B cell (primary cell): ENCODE measurements at regions not wholly inside any gene's neighbourhood (a gene's known extent, or its start where the extent isn't known, plus 50 kb on each side); places are given as distances from the start of the nearest gene placed in this dataset.

ENCODE experiments used
- ATAC-seq: fragments of 200-7000 bp; cut with Tn5 transposase; one replicate; pipeline ENCODE4 v1.10.0; 2021; ENCODE audit warnings: low read depth, mild to moderate bottlenecking, moderate number of reproducible peaks, moderate library complexity
- CTCF ChIA-PET: fragments of 350-600 bp; sonication (Branson Sonifier 250); formaldehyde crosslinking; loops from one replicate; lab custom pipeline; 2021; ENCODE audit warnings: antibody characterized with exemption, inconsistent platforms; lab: Charles Lee
- POLR2A ChIA-PET: fragments of 350-600 bp; sonication (Branson Sonifier 250); formaldehyde crosslinking; loops from one replicate; lab custom pipeline; 2021; ENCODE audit warnings: antibody characterized with exemption; lab: Charles Lee
- DNase-seq: peaks from one replicate; pipeline ENCODE4 v3.0.0; 2013
- H2AFZ ChIP-seq: 2 replicates; pipeline ENCODE4 v1.6.1; 2012; ENCODE audit warnings: mild to moderate bottlenecking, low read depth, low read length; ENCODE audit not compliant: insufficient read depth, poor library complexity, severe bottlenecking
- H3K27ac ChIP-seq, 2 donors: 1 replicate in 1 of 2; 2 replicates in 1 of 2; pipeline ENCODE4 v1.5.1; 2012 to 2013; ENCODE audit warnings: low read length in 2 of 2, mild to moderate bottlenecking in 2 of 2, moderate library complexity in 1 of 2
- H3K27me3 ChIP-seq, 4 experiments: fragments of 200-600 bp in 1 of 4; sonication (generic) in 1 of 4; replicated peaks in 1 of 4; 1 replicate in 2 of 4; 2 replicates in 2 of 4; pipeline versions ENCODE4 v1.6.1 to v1.7.0; 2013 to 2016; ENCODE audit warnings: low read length in 3 of 4, mild to moderate bottlenecking in 2 of 4, mixed read lengths in 1 of 4, moderate library complexity in 1 of 4; ENCODE audit not compliant: insufficient read depth in 4 of 4, control insufficient read depth in 3 of 4; ENCODE audit errors: control extremely low read depth in 1 of 4
- H3K36me3 ChIP-seq, 2 experiments: replicated peaks in 1 of 2; 1 replicate in 1 of 2; 2 replicates in 1 of 2; pipeline versions ENCODE4 v1.6.1 to v1.7.1; 2013; ENCODE audit warnings: low read length in 1 of 2; ENCODE audit not compliant: insufficient read depth in 2 of 2, control insufficient read depth in 1 of 2; ENCODE audit errors: control extremely low read depth in 1 of 2, extremely low read depth in 1 of 2
- H3K4me1 ChIP-seq, 2 donors: fragments of 200-600 bp in 1 of 2; sonication (generic) in 1 of 2; 1 replicate in 1 of 2; 2 replicates in 1 of 2; pipeline versions ENCODE4 v1.5.1 to v1.6.1; 2013 to 2017; ENCODE audit warnings: low read length in 2 of 2; ENCODE audit not compliant: control insufficient read depth in 2 of 2, insufficient read depth in 2 of 2
- H3K4me2 ChIP-seq: replicated peaks from 2 replicates; pipeline ENCODE3; 2012; ENCODE audit warnings: mild to moderate bottlenecking, low read depth, low read length; ENCODE audit not compliant: poor library complexity, severe bottlenecking
- H3K4me3 ChIP-seq, 5 experiments: fragments of 200-600 bp in 1 of 5; sonication (generic) in 1 of 5; 1 replicate in 3 of 5; 2 replicates in 2 of 5; pipeline versions ENCODE4 v1.5.1 to v1.7.0; 2011 to 2016; ENCODE audit warnings: low read length in 4 of 5, mild to moderate bottlenecking in 4 of 5, low read depth in 2 of 5, control low read depth in 1 of 5, moderate library complexity in 1 of 5; ENCODE audit not compliant: insufficient read depth in 1 of 5; ENCODE audit errors: control extremely low read depth in 1 of 5, extremely low read depth in 1 of 5
- H3K79me2 ChIP-seq: fragments of 200-600 bp; sonication (generic); one replicate; pipeline ENCODE4 v1.6.0; 2016; ENCODE audit warnings: low read length; ENCODE audit not compliant: control insufficient read depth, insufficient read depth
- H3K9ac ChIP-seq: fragments of 200-600 bp; sonication (generic); 2 replicates; pipeline ENCODE4 v1.6.1; 2017; ENCODE audit warnings: mild to moderate bottlenecking, low read length, moderate library complexity
- H3K9me3 ChIP-seq, 3 donors: one replicate each; pipeline versions ENCODE4 v1.6.1 to v1.7.1; 2013; ENCODE audit warnings: low read length in 2 of 3; ENCODE audit not compliant: control insufficient read depth in 2 of 3, insufficient read depth in 1 of 3; ENCODE audit errors: control extremely low read depth in 1 of 3
- H4K20me1 ChIP-seq: 2 replicates; pipeline ENCODE4 v1.6.0; 2012; ENCODE audit warnings: mild to moderate bottlenecking, low read length; ENCODE audit not compliant: insufficient read depth, control insufficient read depth, poor library complexity, severe bottlenecking
- H3K27ac Mint-ChIP-seq: one replicate; pipeline ENCODE4 v1.8.0; 2021; ENCODE audit warnings: mixed read lengths
- H3K27me3 Mint-ChIP-seq: one replicate; pipeline ENCODE4 v1.8.0; 2021; ENCODE audit warnings: mixed read lengths
- H3K4me1 Mint-ChIP-seq: one replicate; pipeline ENCODE4 v1.8.0; 2021; ENCODE audit warnings: mixed read lengths
- H3K4me3 Mint-ChIP-seq: one replicate; pipeline ENCODE4 v1.8.0; 2021; ENCODE audit warnings: mixed read lengths
- H3K9me3 Mint-ChIP-seq: one replicate; pipeline ENCODE4 v1.8.0; 2022; ENCODE audit warnings: mixed read lengths; ENCODE audit not compliant: insufficient read depth
- CTCF ChIP-seq: fragments of 200-600 bp; IDR thresholded peaks from one replicate; pipeline ENCODE4 v1.8.0; 2022; ENCODE audit warnings: antibody characterized with exemption, mild to moderate bottlenecking
- EZH2 ChIP-seq: IDR thresholded peaks from 2 replicates; pipeline ENCODE4 v1.6.1; 2012; ENCODE audit warnings: borderline replicate concordance, low read depth, mild to moderate bottlenecking, moderate library complexity, low read length; ENCODE audit not compliant: insufficient read depth, poor library complexity, severe bottlenecking
- WGBS: methylation state at CpG from one replicate; pipeline ENCODE4 v1.1.5; 2013; ENCODE audit warnings: missing lambda C conversion rate; ENCODE audit not compliant: insufficient coverage; 5-methylcytosine and 5-hydroxymethylcytosine counted together
- intact Hi-C: fragments of 100-400 bp; cut with micrococcal nuclease; formaldehyde crosslinking; loops from one replicate; pipeline ENCODE4 v1.10.0; 2022

- TF ChIP-seq CTCF (no peak), EZH2 (no peak)
Observed at GRCh38 chr1:50308878-50309277, 114.4 kb downstream of the DMRTA2 start.

GRCh38 chr1:50305808-50306207, 117.4 kb downstream of the DMRTA2 start:
- POLR2A ChIA-PET, result no interaction called here
- Histone ChIP-seq H3K79me2 (no peaks in the 10 kb centered on the region), H3K4me1 (no peaks in the 10 kb centered on the region), H3K27me3 (peaks cover 0 to 8% (median under 1%) of the 10 kb centered on the region in 4 experiments), H3K36me3 (no peaks in the 10 kb centered on the region), H4K20me1 (no peaks in the 10 kb centered on the region), H2AFZ (no peak overlapping the region), H3K9ac (no peak overlapping the region), H3K9me3 (no peaks in the 10 kb centered on the region), H3K4me2 (no peak overlapping the region), H3K4me3 (no peak overlapping the region), H3K27ac (no peak overlapping the region)
- Mint-ChIP-seq H3K4me1 (no peaks in the 10 kb centered on the region), H3K9me3 (no peaks in the 10 kb centered on the region), H3K27me3 (peaks cover 15% of the 10 kb centered on the region), H3K27ac (no peak overlapping the region), H3K4me3 (no peak overlapping the region)
- no peak for TF ChIP-seq EZH2
- no peak for TF ChIP-seq CTCF
- CTCF ChIA-PET, result interaction anchor here (1.2 kb wide), 1 partner anchor 9 kb away, joined by 3 read pairs; no protein-coding TSS in a partner anchor
- no peak for ATAC-seq
- WGBS, result 40% methylated on average over 1 of the region's 1 CpG
- DNase-seq, result no peak
- intact Hi-C loops, result no loop called here

More at GRCh38 chr1:50308878-50309277, 114.4 kb downstream of the DMRTA2 start:
- Histone ChIP-seq H3K4me2 (no peak overlapping the region), H4K20me1 (no peaks in the 10 kb centered on the region), H3K9me3 (no peaks in the 10 kb centered on the region), H3K36me3 (no peaks in the 10 kb centered on the region), H3K4me1 (no peaks in the 10 kb centered on the region), H3K27me3 (peaks cover 0 to 11% (median under 1%) of the 10 kb centered on the region in 4 experiments), H2AFZ (no peak overlapping the region), H3K27ac (no peak overlapping the region), H3K9ac (no peak overlapping the region), H3K79me2 (no peaks in the 10 kb centered on the region), H3K4me3 (no peak overlapping the region)
- no peak overlapping the region for H3K4me3 Mint-ChIP-seq
- DNase-seq (no peak), ATAC-seq (no peak)
- POLR2A ChIA-PET, result no interaction called here
- no peaks in the 10 kb centered on the region for H3K4me1 Mint-ChIP-seq
- intact Hi-C loops, result no loop called here
- H3K9me3 Mint-ChIP-seq, result no peaks in the 10 kb centered on the region
- no peak overlapping the region for H3K27ac Mint-ChIP-seq
- H3K27me3 Mint-ChIP-seq, result peaks cover 20% of the 10 kb centered on the region
- WGBS, result 19% methylated on average over 5 of the region's 6 CpGs
- CTCF ChIA-PET, result no interaction called here
